ENCODE measurements at regions not wholly inside any gene's neighbourhood (a gene's known extent, or its start where the extent isn't known, plus 50 kb on each side); places are given as distances from the start of the nearest gene placed in this dataset.

DNA sequence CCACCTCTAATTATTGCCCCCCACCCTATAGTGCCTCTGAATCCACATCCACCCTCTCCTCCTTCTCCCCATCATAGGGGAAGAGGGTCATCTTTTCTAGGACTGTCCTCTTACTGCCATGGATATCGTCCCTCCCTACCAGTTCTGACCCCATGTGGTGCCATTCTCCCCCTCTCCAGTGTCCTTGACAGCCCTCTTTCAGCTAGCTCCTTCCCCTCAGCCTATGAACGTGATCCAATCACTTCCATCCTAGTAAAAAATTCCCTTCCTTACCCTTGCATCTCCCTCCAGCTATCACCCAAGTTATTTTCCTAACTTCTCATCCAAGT, 172.7 kb downstream of the RRAGC start:
- TF ChIP-seq, protein P1, sequence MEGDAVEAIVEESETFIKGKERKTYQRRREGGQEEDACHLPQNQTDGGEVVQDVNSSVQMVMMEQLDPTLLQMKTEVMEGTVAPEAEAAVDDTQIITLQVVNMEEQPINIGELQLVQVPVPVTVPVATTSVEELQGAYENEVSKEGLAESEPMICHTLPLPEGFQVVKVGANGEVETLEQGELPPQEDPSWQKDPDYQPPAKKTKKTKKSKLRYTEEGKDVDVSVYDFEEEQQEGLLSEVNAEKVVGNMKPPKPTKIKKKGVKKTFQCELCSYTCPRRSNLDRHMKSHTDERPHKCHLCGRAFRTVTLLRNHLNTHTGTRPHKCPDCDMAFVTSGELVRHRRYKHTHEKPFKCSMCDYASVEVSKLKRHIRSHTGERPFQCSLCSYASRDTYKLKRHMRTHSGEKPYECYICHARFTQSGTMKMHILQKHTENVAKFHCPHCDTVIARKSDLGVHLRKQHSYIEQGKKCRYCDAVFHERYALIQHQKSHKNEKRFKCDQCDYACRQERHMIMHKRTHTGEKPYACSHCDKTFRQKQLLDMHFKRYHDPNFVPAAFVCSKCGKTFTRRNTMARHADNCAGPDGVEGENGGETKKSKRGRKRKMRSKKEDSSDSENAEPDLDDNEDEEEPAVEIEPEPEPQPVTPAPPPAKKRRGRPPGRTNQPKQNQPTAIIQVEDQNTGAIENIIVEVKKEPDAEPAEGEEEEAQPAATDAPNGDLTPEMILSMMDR (IDR thresholded peaks at IDR 0.05) = no peak
- TF ChIP-seq POLR2AphosphoS5 (IDR thresholded peaks at IDR 0.05) (no peak), POLR2A (IDR thresholded peaks at IDR 0.05; ENCODE audit: low read depth) (no peak)
